Stomach (tissue), 4 donors: ENCODE measurements at regions not wholly inside any gene's neighbourhood (a gene's known extent, or its start where the extent isn't known, plus 50 kb on each side); places are given as distances from the start of the nearest gene placed in this dataset.

Experiments
- POLR2A ChIP-seq, 4 donors: fragments of 450-650 bp; IDR thresholded peaks; one replicate each; pipeline ENCODE4 v1.6.1; 2016; ENCODE audit warnings: antibody characterized with exemption in 4 of 4, control low read depth in 2 of 4, mild to moderate bottlenecking in 1 of 4, moderate library complexity in 1 of 4
- TF ChIP-seq, protein P1 (sequence below), 7 experiments: fragments of 450-650 bp in 4 of 7; fragments of 200-600 bp in 3 of 7; sonication (generic) in 3 of 7; IDR thresholded peaks; one replicate each; pipeline ENCODE4 v1.5.1; 2016 to 2019; ENCODE audit warnings: antibody characterized with exemption in 7 of 7, control low read depth in 2 of 7, mild to moderate bottlenecking in 1 of 7

DNA sequence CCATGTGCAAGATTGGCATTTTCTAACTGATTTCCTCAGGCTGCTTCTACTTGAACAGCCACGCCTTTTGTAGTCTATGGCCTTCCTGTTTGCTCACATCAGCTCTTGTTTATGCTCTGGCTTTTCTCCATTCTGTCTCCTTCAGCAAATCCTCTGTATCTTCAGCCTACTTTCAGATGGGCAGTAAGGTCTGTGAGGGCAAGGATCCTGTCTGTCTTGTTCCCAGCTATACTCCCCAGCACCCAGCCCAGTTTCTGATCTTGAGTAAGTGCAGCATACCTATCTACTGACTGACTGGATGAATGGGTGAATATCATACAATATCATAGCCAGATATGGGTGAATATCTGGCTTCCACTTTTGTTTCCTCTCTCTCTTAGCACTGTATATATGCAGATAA lies 438.1 kb downstream of the LMO4 start:
- TF ChIP-seq, protein P1, sequence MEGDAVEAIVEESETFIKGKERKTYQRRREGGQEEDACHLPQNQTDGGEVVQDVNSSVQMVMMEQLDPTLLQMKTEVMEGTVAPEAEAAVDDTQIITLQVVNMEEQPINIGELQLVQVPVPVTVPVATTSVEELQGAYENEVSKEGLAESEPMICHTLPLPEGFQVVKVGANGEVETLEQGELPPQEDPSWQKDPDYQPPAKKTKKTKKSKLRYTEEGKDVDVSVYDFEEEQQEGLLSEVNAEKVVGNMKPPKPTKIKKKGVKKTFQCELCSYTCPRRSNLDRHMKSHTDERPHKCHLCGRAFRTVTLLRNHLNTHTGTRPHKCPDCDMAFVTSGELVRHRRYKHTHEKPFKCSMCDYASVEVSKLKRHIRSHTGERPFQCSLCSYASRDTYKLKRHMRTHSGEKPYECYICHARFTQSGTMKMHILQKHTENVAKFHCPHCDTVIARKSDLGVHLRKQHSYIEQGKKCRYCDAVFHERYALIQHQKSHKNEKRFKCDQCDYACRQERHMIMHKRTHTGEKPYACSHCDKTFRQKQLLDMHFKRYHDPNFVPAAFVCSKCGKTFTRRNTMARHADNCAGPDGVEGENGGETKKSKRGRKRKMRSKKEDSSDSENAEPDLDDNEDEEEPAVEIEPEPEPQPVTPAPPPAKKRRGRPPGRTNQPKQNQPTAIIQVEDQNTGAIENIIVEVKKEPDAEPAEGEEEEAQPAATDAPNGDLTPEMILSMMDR (IDR thresholded peaks at IDR 0.05): no peak
- no peak for TF ChIP-seq POLR2A (IDR thresholded peaks at IDR 0.05)
